WTC11 (cell line): ENCODE measurements at regions not wholly inside any gene's neighbourhood (a gene's known extent, or its start where the extent isn't known, plus 50 kb on each side); places are given as distances from the start of the nearest gene placed in this dataset.

Experiments used
- ATAC-seq: fragments of 200-7000 bp; cut with Tn5 transposase; 2 replicates; pipeline ENCODE4 v1.10.0; 2021; ENCODE audit warnings: mild to moderate bottlenecking, moderate library complexity
- CTCF ChIA-PET: fragments of 300-600 bp; sonication (Branson Sonifier 250); formaldehyde crosslinking; loops from one replicate; lab custom pipeline; 2021; ENCODE audit warnings: antibody characterized with exemption; lab: Charles Lee
- POLR2A ChIA-PET: fragments of 350-600 bp; sonication (Branson Sonifier 250); formaldehyde crosslinking; loops from one replicate; lab custom pipeline; 2021; ENCODE audit warnings: antibody characterized with exemption; lab: Charles Lee
- DNase-seq: peaks from one replicate; pipeline ENCODE4 v3.0.0; 2021; ENCODE audit warnings: low spot score
- H3K27ac Mint-ChIP-seq: 2 replicates; pipeline ENCODE4 v1.8.0; 2021; ENCODE audit warnings: mixed read lengths
- H3K27me3 Mint-ChIP-seq: 2 replicates; pipeline ENCODE4 v1.8.0; 2021; ENCODE audit warnings: low read depth, mild to moderate bottlenecking, moderate library complexity, mixed read lengths
- H3K36me3 Mint-ChIP-seq: 2 replicates; pipeline ENCODE4 v1.8.0; 2021; ENCODE audit warnings: mixed read lengths
- H3K4me1 Mint-ChIP-seq: 2 replicates; pipeline ENCODE4 v1.8.0; 2022; ENCODE audit warnings: mixed read lengths
- H3K4me3 Mint-ChIP-seq: 2 replicates; pipeline ENCODE4 v1.8.0; 2021; ENCODE audit warnings: mild to moderate bottlenecking, moderate library complexity, mixed read lengths
- H3K9me3 Mint-ChIP-seq: 2 replicates; pipeline ENCODE4 v1.8.0; 2021; ENCODE audit warnings: mixed read lengths
- CBFB ChIP-seq: sonication (generic); formaldehyde crosslinking; IDR thresholded peaks from 2 replicates; pipeline ENCODE4 v1.8.1; 2022; ENCODE audit warnings: mild to moderate bottlenecking, low read depth, missing genetic modification reagents
- E2F4 ChIP-seq: sonication (generic); formaldehyde crosslinking; IDR thresholded peaks from 2 replicates; pipeline ENCODE4 v1.8.1; 2022; ENCODE audit warnings: low read depth, mild to moderate bottlenecking, moderate library complexity, missing genetic modification reagents, borderline replicate concordance
- ESRRA ChIP-seq: sonication (generic); formaldehyde crosslinking; IDR thresholded peaks from 2 replicates; pipeline ENCODE4 v1.8.1; 2022; ENCODE audit warnings: mild to moderate bottlenecking, missing genetic modification reagents, borderline replicate concordance
- FOXJ3 ChIP-seq: sonication (generic); formaldehyde crosslinking; IDR thresholded peaks from 2 replicates; pipeline ENCODE4 v1.9.0; 2021; ENCODE audit warnings: missing genetic modification reagents, mild to moderate bottlenecking, borderline replicate concordance
- FOXK1 ChIP-seq: sonication (generic); formaldehyde crosslinking; IDR thresholded peaks from 2 replicates; pipeline ENCODE4 v1.8.0; 2022; ENCODE audit warnings: mild to moderate bottlenecking, moderate library complexity, missing genetic modification reagents
- NR3C1 ChIP-seq: sonication (generic); formaldehyde crosslinking; conservative IDR thresholded peaks from 2 replicates; pipeline ENCODE4 v1.8.1; 2023; ENCODE audit warnings: low read depth, mild to moderate bottlenecking, missing genetic modification reagents
- PRRX2 ChIP-seq: fragments of 250-450 bp; sonication (Bioruptor Pico); IDR thresholded peaks from 2 replicates; pipeline ENCODE4 v1.8.0; 2021; ENCODE audit warnings: mild to moderate bottlenecking
- SMAD3 ChIP-seq: sonication (generic); formaldehyde crosslinking; IDR thresholded peaks from 2 replicates; pipeline ENCODE4 v1.8.0; 2022; ENCODE audit warnings: missing genetic modification reagents, mild to moderate bottlenecking, borderline replicate concordance
- SP1 ChIP-seq: sonication (generic); formaldehyde crosslinking; conservative IDR thresholded peaks from 2 replicates; pipeline ENCODE4 v1.8.1; 2022; ENCODE audit warnings: missing genetic modification reagents
- TP53 ChIP-seq: sonication (generic); formaldehyde crosslinking; IDR thresholded peaks from 2 replicates; pipeline ENCODE4 v1.8.1; 2023; ENCODE audit warnings: mild to moderate bottlenecking, missing genetic modification reagents
- ZNF219 ChIP-seq: sonication (generic); formaldehyde crosslinking; IDR thresholded peaks from 2 replicates; pipeline ENCODE4 v1.8.0; 2023; ENCODE audit warnings: missing genetic modification reagents, mild to moderate bottlenecking, borderline replicate concordance
- ZNF232 ChIP-seq: sonication (generic); formaldehyde crosslinking; IDR thresholded peaks from 2 replicates; pipeline ENCODE4 v1.8.0; 2022; ENCODE audit warnings: mild to moderate bottlenecking, missing genetic modification reagents
- ZSCAN18 ChIP-seq: fragments of 250-450 bp; sonication (Bioruptor Pico); IDR thresholded peaks from 2 replicates; pipeline ENCODE4 v2.1.2; 2022; ENCODE audit warnings: mild to moderate bottlenecking, moderate library complexity
- TF ChIP-seq, protein P1 (sequence below): fragments of 250-450 bp; sonication (Bioruptor Pico); conservative IDR thresholded peaks from 2 replicates; pipeline ENCODE4 v1.9.0; 2021; ENCODE audit warnings: mild to moderate bottlenecking
- TF ChIP-seq, protein P2 (sequence below): fragments of 250-450 bp; sonication (Bioruptor Pico); IDR thresholded peaks from 2 replicates; pipeline ENCODE4 v1.9.0; 2021; ENCODE audit warnings: mild to moderate bottlenecking, borderline replicate concordance
- TF ChIP-seq, protein P3 (sequence below): sonication (generic); formaldehyde crosslinking; IDR thresholded peaks from 2 replicates; pipeline ENCODE4 v1.8.1; 2022; ENCODE audit warnings: missing genetic modification reagents, borderline replicate concordance

DNA sequence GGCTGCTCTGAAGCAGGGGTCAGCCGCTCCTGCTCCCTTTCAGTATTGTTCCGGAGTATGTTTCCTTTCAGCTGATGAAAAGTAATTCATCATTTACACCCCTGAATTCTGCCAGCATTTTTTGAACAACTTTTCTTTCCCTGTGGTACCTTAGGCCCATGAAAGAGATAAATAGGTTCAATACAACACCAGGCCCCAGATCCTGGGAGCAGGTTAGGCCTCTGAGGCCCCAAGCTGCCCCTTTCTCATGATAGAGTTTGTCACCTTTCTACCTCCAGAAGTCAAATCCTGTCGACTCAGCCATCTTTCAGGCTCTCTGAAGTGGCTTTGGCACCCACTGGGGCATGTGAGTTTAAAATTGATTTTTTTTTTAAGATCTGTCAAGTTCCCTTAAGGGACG, 1415.1 kb upstream of the ZEB2 start:
- H3K4me1 Mint-ChIP-seq, result peaks cover 32% of the 10 kb centered on the region
- ChIA-PET CTCF (no interaction called here), POLR2A (no interaction called here)
- no peak overlapping the region for H3K27ac Mint-ChIP-seq
- ATAC-seq, result no peak
- no peaks in the 10 kb centered on the region for H3K9me3 Mint-ChIP-seq
- H3K36me3 Mint-ChIP-seq, result no peaks in the 10 kb centered on the region
- H3K4me3 Mint-ChIP-seq, result no peak overlapping the region
- no peaks in the 10 kb centered on the region for H3K27me3 Mint-ChIP-seq
- DNase-seq, result no peak
- TF ChIP-seq SMAD3 (no peak), PRRX2 (CRISPR knock-in tag) (no peak), ZSCAN18 (CRISPR knock-in tag) (no peak), SP1 (CRISPR knock-in tag) (no peak), ZNF232 (no peak), CBFB (CRISPR knock-in tag) (no peak), ZNF219 (CRISPR knock-in tag) (no peak), TP53 (CRISPR knock-in tag) (no peak), FOXJ3 (no peak), NR3C1 (CRISPR knock-in tag) (no peak), FOXK1 (CRISPR knock-in tag) (no peak), ESRRA (CRISPR knock-in tag) (no peak), E2F4 (CRISPR knock-in tag) (no peak)
- TF ChIP-seq, protein P1, sequence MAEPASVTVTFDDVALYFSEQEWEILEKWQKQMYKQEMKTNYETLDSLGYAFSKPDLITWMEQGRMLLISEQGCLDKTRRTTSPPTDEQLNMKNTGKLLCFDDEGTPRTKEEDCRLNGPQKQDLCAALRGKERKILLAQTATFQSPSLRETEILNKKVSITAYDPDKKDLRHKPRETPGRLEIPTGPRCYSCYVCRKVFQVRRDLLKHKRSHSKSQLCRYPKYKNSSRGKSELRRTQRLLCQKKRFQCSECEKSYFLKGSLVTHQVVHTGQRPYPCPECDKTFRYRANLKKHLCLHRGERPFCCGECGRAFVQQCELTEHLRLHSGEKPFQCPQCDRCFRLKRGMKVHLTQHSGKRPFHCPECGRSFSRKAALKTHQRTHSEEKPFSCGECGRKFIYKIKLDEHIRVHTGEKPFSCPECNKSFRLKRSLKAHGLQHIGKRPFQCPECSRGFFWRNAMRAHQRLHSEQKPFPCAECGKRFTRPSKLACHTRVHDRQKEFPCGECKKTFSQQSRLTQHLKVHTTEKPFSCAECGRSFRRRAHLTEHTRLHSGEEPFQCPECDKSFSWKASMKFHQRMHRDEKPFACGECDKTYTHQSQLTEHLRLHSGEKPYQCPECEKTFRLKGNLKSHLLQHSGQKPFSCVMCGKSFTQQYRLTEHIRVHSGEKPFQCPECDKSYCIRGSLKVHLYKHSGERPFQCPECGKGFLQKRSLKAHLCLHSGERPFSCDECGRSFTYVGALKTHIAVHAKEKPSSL (CRISPR knock-in tag), result no peak
- TF ChIP-seq, protein P2, sequence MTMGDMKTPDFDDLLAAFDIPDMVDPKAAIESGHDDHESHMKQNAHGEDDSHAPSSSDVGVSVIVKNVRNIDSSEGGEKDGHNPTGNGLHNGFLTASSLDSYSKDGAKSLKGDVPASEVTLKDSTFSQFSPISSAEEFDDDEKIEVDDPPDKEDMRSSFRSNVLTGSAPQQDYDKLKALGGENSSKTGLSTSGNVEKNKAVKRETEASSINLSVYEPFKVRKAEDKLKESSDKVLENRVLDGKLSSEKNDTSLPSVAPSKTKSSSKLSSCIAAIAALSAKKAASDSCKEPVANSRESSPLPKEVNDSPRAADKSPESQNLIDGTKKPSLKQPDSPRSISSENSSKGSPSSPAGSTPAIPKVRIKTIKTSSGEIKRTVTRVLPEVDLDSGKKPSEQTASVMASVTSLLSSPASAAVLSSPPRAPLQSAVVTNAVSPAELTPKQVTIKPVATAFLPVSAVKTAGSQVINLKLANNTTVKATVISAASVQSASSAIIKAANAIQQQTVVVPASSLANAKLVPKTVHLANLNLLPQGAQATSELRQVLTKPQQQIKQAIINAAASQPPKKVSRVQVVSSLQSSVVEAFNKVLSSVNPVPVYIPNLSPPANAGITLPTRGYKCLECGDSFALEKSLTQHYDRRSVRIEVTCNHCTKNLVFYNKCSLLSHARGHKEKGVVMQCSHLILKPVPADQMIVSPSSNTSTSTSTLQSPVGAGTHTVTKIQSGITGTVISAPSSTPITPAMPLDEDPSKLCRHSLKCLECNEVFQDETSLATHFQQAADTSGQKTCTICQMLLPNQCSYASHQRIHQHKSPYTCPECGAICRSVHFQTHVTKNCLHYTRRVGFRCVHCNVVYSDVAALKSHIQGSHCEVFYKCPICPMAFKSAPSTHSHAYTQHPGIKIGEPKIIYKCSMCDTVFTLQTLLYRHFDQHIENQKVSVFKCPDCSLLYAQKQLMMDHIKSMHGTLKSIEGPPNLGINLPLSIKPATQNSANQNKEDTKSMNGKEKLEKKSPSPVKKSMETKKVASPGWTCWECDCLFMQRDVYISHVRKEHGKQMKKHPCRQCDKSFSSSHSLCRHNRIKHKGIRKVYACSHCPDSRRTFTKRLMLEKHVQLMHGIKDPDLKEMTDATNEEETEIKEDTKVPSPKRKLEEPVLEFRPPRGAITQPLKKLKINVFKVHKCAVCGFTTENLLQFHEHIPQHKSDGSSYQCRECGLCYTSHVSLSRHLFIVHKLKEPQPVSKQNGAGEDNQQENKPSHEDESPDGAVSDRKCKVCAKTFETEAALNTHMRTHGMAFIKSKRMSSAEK (CRISPR knock-in tag), result no peak
- TF ChIP-seq, protein P3, sequence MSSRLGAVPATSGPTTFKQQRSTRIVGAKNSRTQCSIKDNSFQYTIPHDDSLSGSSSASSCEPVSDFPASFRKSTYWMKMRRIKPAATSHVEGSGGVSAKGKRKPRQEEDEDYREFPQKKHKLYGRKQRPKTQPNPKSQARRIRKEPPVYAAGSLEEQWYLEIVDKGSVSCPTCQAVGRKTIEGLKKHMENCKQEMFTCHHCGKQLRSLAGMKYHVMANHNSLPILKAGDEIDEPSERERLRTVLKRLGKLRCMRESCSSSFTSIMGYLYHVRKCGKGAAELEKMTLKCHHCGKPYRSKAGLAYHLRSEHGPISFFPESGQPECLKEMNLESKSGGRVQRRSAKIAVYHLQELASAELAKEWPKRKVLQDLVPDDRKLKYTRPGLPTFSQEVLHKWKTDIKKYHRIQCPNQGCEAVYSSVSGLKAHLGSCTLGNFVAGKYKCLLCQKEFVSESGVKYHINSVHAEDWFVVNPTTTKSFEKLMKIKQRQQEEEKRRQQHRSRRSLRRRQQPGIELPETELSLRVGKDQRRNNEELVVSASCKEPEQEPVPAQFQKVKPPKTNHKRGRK (CRISPR knock-in tag), result no peak
